ENCODE measurements at regions not wholly inside any gene's neighbourhood (a gene's known extent, or its start where the extent isn't known, plus 50 kb on each side); places are given as distances from the start of the nearest gene placed in this dataset.

GRCh38 chr3:26089249-26089648, 299.4 kb downstream of the OXSM start:
- H3K27ac ChIP-seq (ENCODE audit: extremely low read length, insufficient read depth, low read length), result no peak overlapping the region
- in situ Hi-C loops (cut with HindIII; ENCODE audit: extremely low pct_ligation_motif_present, low pct_unique_long_range_greater_than_20kb), result no loop called here
- DNase-seq (ENCODE audit: low spot score), result no peak
- POLR2A ChIA-PET, result no interaction called here
- no peak overlapping the region for H3K9ac ChIP-seq (ENCODE audit: insufficient read depth, low read depth, low read length)
- H3K4me3 ChIP-seq (replicated peaks in 1 of 3; ENCODE audit: insufficient read depth in 1 of 3, low read depth in 2 of 3, low read length in 3 of 3), result no peak overlapping the region
- 3% methylated on average over 1 of the region's 1 CpG for WGBS (ENCODE audit: low lambda C conversion rate)
- H3K9me3 ChIP-seq (ENCODE audit: low read length), result peaks cover 87% of the 10 kb centered on the region
- H3K4me2 ChIP-seq (ENCODE audit: low read depth, low read length), result no peak overlapping the region
- intact Hi-C loops (cut with micrococcal nuclease; ENCODE audit: unreplicated experiment), result no loop called here
- no peak for ATAC-seq
- FAIRE-seq, result no peak
- CTCF ChIA-PET (ENCODE audit: low intra/inter-chr PET ratio, low total read pairs), result no interaction called here
- no peaks in the 10 kb centered on the region for H3K27me3 ChIP-seq (ENCODE audit: control insufficient read depth in 1 of 2, insufficient read depth in 2 of 2, low read length in 2 of 2)
- no peak for TF ChIP-seq ZNF333 (CRISPR knock-in tag; IDR thresholded peaks at IDR 0.05; ENCODE audit: borderline replicate concordance)
- TF ChIP-seq TOPORS (CRISPR knock-in tag; IDR thresholded peaks at IDR 0.05), result no peak
- no peak for TF ChIP-seq SP4 (CRISPR knock-in tag; IDR thresholded peaks at IDR 0.05)
- no peak for TF ChIP-seq NR0B2 (CRISPR knock-in tag; IDR thresholded peaks at IDR 0.05)
- TF ChIP-seq PHF20 (CRISPR knock-in tag; IDR thresholded peaks at IDR 0.05), result no peak
- TF ChIP-seq DDIT3 (CRISPR knock-in tag; IDR thresholded peaks at IDR 0.05), result no peak
- no peak for TF ChIP-seq HOXD1 (CRISPR knock-in tag; IDR thresholded peaks at IDR 0.05)
- TF ChIP-seq TARDBP (CRISPR knock-in tag; IDR thresholded peaks at IDR 0.05), result no peak
- TF ChIP-seq ZBTB20 (CRISPR knock-in tag; IDR thresholded peaks at IDR 0.05; ENCODE audit: borderline replicate concordance, low read depth), result no peak
- TF ChIP-seq MXI1 (IDR thresholded peaks at IDR 0.05; ENCODE audit: borderline replicate concordance, low read depth, low read length), result no peak
- no peak for TF ChIP-seq ZSCAN30 (CRISPR knock-in tag; IDR thresholded peaks at IDR 0.05)
- no peak for TF ChIP-seq TEF (CRISPR knock-in tag; IDR thresholded peaks at IDR 0.05)
- H4K20me1 ChIP-seq (ENCODE audit: insufficient read depth, low read length), result no peaks in the 10 kb centered on the region
- no peaks in the 10 kb centered on the region for H3K4me1 ChIP-seq (ENCODE audit: insufficient read depth, low read length)
- no peak overlapping the region for H2AFZ ChIP-seq (ENCODE audit: low read length)
- BruUV-seq (replicated peaks), result no TSS peak
- no peaks in the 10 kb centered on the region for H3K36me3 ChIP-seq (replicated peaks in 1 of 2; ENCODE audit: control insufficient read depth in 1 of 2, insufficient read depth in 2 of 2, low read length in 2 of 2)
- no peaks in the 10 kb centered on the region for H3K79me2 ChIP-seq (ENCODE audit: insufficient read depth, low read length)

Data from HepG2 (cell line).